H1 (cell line): ENCODE measurements at regions not wholly inside any gene's neighbourhood (a gene's known extent, or its start where the extent isn't known, plus 50 kb on each side); places are given as distances from the start of the nearest gene placed in this dataset.

ENCODE experiments used
- ASH2L ChIP-seq: fragments of 200-600, 300-600 bp; sonication (generic); IDR thresholded peaks from one replicate; pipeline ENCODE4 v1.7.1; 2017; ENCODE audit warnings: low read length
- NRF1 ChIP-seq: IDR thresholded peaks from 2 replicates; pipeline ENCODE4 v1.6.1; 2011; ENCODE audit warnings: mild to moderate bottlenecking, low read depth, low read length, improper control_type of control experiment
- TAF7 ChIP-seq: optimal IDR thresholded peaks from 2 replicates; pipeline ENCODE3; 2011; ENCODE audit warnings: low read depth, mild to moderate bottlenecking, inconsistent platforms, low read length, moderate library complexity, borderline replicate concordance
- TEAD4 ChIP-seq: IDR thresholded peaks from 2 replicates; pipeline ENCODE4 v1.6.1; 2012; ENCODE audit warnings: low read depth, low read length, inconsistent platforms, mixed read lengths
- YY1 ChIP-seq: IDR thresholded peaks from 2 replicates; pipeline ENCODE4 v1.6.1; 2011; ENCODE audit warnings: low read depth, mild to moderate bottlenecking, low read length
- ZNF274 ChIP-seq: IDR thresholded peaks from 2 replicates; pipeline ENCODE4 v1.7.0; 2012; ENCODE audit warnings: low read length, borderline replicate concordance; ENCODE audit errors: extremely low read depth
- TF ChIP-seq, protein P1 (sequence below): IDR thresholded peaks from 2 replicates; pipeline ENCODE4 v1.6.1; 2012; ENCODE audit warnings: inconsistent platforms

DNA sequence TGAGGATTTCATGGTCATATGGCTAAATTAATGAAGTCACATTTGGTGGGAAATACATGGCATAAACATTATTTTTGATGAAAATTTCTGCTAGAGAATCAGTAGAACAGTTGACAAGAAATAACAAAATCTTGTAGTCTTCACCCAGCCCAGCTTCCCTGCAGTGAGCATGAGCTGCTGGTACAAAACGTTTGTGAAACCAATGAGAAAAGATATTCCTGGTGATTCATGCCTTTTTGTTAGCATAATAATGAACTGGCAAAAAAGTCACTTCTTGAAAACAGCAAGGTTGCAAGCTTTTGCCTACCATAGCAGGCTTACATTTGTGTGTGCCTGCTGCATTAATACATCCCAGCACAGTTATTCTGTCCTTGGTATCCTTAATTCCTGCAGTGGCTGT, 475.9 kb upstream of the HTR2A start (continued):
- TF ChIP-seq TEAD4 = no peak
- no peak for TF ChIP-seq NRF1
- no peak for TF ChIP-seq ASH2L
- TF ChIP-seq, protein P1, sequence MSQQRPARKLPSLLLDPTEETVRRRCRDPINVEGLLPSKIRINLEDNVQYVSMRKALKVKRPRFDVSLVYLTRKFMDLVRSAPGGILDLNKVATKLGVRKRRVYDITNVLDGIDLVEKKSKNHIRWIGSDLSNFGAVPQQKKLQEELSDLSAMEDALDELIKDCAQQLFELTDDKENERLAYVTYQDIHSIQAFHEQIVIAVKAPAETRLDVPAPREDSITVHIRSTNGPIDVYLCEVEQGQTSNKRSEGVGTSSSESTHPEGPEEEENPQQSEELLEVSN = no peak
- no peak for TF ChIP-seq TAF7
- no peak for TF ChIP-seq ZNF274
- no peak for TF ChIP-seq YY1
